ENCODE measurements at regions not wholly inside any gene's neighbourhood (a gene's known extent, or its start where the extent isn't known, plus 50 kb on each side); places are given as distances from the start of the nearest gene placed in this dataset.

DNA sequence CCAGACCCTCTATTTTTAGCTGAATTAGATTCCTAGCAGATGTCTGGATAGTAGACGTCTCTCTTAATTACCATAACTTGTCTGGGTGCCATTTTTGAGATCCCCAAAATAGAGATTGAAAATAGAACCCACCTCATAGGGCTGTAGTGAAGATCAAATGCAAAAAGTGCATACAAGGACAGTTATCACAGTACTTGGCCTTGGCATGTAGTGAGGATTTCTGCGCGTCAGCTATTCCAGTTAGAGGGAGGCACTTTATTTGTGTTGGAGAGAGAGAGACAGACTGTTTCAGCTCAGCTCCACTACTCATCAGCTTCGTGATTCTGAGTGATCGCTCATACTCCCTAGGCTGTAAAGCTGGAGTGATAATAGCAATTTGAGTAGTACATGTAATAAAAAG, 59.6 kb upstream of the CDH13 start:
- no peak for DNase-seq

DNA sequence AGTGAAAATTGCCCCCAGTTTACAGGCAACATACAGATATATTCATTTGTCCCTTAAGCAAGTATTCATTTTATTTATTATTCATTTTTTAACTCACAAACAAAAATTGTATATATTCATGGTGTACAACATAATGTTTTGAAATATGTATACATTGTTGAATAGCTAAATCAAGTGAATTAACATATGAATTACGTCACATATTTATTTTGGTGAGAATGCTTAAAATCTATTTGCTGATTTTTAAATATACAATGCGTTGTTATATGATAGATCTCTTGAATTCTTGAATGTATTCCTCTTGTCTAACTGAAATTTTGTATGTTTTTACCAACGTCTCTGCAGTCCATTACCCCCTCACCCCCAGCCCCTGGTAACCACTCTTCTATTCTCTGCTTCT, 63.4 kb upstream of the CDH13 start:
- DNase-seq, result no peak

DNA sequence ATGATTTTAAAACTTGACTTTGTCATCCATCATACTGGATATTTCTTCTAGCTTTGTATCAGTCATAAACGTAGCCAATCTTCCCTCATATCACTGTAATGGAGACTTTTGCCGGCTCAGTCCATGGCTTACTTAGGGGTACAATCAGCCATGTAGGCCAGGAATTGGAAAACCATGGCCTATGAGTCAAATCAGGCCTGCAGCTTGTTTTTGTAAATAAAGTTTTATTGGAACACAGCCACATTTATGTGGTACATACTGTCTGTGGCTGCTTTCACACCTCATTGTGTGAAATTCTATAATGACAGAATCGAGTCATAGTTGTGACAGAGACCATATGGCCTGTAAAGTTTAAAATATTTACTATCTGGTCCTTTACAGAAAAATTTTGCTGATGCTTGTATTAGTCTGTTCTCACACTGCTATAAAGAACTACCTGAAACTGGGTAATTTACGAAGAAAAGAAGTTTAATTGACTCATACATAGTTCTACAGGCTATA, 64.5 kb upstream of the CDH13 start:
- no peak for DNase-seq

DNA sequence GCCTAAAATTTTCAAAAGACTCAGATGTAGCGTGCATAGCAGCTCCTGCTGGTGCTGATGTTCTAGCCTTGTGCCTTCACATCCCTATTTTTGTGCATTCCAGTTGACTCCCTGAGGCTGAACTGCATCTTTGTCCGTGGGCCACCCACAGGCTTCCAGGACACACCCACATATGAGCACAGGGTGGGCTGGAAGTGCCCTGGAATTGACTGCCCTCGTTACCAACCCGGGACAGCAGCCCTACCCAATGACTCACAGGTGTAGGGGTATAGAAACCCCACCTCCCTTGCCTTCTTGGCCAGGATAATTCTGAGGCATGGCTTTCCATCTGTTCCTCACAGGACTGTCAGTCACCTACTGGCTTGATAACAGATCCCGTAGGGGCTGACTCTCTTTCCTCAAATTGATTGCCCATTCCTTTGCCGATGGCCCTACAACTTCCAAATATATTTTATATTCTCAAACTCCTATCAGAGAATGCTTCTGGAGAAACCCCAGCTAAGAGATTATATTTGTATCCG, 65.9 kb upstream of the CDH13 start:
- no peak for DNase-seq

DNA sequence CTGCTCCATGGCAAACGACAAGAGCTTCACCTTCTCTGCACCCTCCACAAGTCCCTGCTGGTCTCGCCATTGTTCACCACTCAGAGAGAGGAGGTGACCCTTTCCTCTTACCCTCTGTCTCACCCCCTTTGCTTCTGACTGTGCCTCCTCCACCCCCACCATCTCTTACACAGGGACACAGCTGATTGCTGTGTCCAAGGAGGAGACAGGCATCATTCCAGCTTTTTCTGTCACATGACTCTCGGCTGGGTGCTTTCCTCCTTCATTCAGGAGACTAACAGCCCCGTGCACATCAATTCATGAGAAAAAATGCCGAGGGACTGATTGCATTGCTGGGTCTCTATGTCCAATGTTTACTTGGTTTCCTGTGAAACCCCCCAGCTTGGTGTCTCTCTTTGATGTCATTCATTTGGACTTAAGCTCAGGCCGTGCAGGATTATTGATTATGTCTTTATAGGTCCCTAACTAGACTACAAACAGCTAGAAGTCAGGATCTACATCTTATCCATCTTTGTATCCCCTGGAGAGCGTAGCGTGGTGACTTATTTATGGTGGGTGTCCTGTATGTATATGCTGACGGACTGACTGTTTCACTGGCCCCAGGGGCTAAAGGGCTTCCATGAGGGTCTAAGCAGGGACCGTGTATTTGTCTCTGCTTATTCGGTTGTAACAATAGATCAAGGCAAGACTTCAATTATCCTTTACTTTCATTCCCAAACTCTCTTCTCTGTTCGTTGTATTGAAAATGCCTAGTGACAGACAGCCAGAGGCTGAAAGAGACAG, 82.2 kb upstream of the CDH13 start:
- DNase-seq, result no peak

DNA sequence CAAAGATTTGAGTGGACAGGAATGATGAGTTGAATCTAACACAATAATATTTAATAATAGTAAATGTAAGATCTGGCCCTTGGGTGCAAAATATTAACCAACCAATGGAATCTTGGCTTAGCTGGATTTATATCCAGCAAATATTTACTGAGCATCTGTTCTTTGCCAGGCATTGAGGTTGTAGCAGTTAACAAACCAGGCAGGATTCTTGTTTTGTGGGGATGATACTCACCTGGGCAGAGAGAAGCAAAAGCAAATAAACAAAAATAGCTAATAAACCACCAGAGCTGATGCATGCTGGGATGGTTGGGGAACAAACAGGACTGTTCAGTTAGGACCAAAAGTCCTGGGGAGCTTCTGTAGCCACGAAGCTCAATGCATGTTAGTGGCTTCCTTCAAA, 84.1 kb upstream of the CDH13 start:
- no peak for DNase-seq

DNA sequence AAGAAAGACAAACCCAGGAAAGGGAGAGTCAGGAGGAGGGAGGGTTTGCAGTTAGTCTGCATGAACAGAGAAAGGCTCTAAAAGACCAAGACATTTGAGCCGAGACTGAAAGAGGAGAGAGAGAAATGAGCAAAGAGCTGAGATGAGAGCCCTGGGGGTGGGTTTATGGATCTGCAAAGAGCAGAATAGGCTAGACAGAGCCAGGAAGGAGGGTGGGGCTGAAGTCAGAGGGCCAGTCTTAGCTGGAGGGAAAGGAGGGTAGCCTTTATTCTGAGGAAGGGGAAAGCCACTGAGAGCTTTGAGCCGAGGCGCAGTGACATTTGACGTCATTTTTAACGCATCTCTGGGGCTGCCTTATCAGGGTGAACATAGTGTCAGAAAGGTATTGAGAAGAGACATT, 85.7 kb upstream of the CDH13 start:
- no peak for DNase-seq

DNA sequence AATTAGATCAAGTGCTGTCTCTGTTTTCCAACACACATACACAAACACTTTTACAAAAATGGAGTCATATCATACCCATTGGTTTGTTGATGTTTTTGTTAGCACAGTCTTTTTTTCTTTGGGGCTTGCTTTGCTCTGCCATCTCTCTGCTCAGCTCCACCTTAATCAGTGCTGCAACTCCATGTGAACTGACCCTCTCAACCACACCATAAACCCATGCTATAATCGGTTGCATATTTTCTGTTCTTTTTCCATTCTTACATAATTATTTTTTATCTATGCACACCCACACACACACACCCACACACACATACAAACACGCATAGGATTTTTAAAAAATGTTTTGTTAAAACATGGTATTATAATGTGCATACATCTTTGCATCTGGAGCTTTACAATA, 91.0 kb upstream of the CDH13 start:
- no peak for DNase-seq

DNA sequence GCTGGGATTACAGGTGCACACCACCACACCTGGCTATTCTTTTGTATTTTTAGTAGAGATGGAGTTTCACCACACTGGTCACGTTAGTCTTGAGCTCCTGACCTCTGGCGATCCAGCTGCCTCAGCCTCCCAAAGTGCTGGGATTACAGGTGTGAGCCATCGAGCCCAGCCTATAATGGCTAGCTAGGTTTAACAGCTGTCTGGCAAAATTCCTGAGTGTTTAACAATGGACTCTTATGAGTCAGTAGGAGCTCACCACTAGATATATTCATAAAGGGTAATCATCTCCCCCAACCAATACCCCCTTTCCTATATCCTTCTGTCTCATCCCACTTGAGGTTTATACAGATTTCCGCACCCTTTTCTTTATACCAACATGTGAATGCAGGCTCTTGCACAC, 91.5 kb upstream of the CDH13 start:
- no peak for DNase-seq

DNA sequence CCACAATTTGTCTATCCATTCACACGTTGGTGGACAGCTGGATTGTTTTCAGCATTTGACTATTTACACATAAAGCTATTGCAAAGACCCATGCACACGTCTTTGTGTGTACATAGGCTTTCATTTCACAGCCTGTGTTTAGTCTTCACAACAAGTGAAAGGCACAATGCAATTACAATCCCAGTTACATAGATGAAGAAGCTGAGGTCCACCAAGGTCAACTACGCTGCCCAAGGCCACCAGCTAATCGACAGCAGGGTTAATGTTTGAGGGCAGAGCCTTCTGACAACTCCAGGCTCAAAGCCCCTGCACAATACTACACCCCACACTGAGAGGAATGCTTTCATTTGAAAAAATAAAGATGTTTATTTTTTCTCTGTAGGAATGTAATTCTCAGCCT, 93.6 kb upstream of the CDH13 start:
- DNase-seq, result no peak

DNA sequence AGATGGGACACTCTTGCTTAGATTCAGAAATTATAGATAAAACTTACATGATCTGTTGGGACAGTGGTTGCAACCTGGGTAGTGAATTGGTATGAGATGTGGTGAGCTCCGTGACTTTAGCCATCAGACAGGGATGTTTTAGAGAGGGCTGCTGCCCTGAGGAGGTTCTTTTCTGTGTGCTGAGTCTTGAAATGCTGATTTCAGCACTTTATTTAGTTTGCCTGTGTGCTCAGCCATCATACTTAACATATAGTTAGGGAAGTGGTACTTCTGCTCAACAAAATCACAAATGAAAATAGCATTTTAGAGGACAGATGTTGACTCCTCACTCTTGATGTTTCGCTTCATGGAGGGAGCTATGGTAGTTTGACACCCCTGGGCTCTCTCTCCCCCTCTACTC, 95.9 kb upstream of the CDH13 start:
- DNase-seq, result no peak

DNA sequence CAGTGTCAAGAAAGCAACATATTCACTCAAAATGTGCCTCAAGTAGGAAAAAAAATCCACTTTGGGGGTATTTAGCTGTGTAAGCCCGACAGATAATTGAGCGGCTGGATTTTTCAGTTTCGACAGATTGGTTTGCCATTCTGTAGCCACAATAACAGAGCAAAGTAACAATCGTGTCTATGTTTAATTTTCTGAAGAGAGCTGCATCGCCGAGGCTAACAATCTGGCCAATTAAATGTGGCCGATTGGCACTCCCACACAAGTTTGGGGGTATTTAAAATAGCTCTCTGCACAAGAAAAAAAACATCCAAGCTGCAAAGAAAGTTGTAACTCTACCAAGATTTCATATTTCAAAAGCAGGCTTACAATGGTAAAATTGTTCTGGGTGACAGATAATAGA, 99.7 kb upstream of the CDH13 start:
- no peak for DNase-seq

DNA sequence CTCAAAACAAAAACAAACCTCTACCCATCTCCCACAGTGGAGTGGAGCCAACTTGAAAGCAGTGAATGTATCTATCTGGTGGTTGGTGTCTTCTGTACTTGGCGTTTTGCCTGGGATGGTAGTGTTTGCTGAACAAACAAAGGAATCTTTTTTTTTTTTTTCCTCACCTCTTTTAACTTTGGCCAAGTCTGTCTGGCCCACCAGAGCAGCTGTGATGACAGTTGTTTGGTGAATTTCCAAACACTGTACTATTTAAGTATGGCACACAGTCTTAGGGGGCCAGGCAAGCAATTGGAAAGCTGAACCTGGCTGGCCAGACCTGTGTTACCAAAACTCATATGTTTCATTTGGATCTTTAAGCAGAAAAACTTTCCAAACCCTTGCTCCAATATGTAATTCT, 101.8 kb upstream of the CDH13 start:
- no peak for DNase-seq

DNA sequence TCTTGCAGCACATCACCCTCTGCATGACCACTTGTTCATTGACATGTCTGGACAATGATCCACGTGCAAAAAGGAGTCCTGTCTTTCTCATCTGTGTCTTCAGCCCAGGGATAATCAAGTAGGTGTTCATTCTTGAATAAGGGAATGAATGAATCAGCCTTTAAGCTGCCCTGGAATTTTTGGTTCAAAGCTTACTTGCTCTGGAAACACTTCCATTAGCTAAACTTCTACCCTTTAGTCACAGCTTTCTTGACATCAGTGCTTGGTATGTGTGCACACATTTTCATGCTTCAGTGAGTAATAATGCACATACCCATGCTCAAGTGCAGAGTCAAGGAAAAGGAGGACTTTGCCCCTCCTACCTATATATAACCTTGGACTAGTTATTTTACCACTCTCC, 103.0 kb upstream of the CDH13 start:
- no peak for DNase-seq

DNA sequence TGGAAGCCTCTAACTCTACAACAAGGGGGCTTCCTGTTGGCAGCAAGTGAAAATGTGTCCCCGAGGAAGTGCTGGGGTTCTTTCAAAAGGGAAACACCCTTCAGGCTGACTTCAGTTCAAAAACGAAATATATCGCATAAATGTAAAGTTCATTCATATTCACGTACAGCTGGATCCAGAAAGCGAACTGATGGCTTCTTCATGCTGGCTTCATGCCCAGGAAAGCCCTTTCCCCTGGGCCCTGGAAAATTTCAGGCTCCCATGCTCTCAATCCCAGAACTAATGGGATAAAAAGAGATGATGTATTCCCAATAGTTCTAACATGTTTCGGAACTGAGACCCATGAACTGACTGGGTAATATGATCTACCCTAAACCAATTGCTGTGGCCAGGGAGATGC, 104.7 kb upstream of the CDH13 start:
- no peak for DNase-seq

DNA sequence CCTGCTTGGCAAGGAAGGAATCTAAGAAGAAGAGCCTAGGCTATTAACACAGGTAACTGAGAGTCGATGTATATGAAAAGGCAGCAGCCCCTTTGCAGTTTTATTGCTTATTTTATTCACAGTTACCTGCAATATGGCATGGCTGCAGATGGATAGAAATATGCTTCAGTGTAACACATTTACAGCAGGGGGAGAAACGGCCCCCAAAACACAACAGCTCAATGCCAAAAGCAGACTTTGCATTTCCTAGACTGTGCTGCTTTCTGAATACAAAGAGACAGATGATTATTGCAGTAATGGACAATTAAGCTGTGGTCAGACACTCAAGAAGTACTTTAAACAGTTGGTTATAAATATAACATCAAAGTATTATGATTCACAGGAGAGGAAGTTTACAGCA, 108.0 kb upstream of the CDH13 start:
- DNase-seq, result no peak

DNA sequence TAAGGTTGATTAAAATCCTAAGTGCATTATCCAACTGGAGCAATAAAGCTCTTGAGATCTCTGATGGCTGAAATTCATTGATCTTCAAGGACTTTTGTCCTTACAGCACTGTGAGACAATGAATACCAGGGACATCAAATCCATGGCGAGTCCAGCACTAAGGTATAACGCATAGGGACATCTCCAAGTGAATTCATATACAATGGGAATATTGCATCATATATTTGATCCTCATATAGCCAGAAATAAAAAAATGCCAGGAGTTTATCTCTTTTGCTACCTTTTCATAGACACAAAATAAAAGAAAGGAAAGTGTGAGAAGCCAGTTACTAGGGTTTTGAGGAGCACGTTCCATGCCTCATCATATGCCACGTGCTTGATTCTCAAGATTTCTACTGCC, 112.5 kb upstream of the CDH13 start:
- no peak for DNase-seq

DNA sequence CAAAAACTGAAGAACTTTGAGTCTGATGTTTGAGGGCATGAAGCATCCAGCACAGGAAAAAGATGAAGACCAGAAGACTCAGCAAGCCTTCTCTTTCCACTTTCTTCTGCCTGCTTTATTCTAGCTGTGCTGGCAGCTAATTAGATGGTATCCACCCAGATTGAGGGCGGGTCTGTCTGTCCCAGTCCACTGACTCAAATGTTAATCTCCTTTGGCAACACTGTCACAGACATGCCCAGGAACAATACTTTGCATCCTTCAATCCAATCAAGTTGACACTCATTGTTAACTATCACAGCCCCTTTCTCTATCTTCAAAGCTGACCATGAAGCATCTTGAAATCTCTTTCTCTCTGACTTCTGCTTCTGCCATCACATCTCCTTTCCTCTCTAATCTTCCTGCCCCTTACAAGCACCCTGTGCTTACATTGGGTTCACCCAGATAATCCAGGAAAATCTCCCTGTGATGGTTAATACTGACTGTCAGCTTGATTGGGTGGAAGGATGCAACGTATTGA, 115.9 kb upstream of the CDH13 start:
- DNase-seq, result no peak

DNA sequence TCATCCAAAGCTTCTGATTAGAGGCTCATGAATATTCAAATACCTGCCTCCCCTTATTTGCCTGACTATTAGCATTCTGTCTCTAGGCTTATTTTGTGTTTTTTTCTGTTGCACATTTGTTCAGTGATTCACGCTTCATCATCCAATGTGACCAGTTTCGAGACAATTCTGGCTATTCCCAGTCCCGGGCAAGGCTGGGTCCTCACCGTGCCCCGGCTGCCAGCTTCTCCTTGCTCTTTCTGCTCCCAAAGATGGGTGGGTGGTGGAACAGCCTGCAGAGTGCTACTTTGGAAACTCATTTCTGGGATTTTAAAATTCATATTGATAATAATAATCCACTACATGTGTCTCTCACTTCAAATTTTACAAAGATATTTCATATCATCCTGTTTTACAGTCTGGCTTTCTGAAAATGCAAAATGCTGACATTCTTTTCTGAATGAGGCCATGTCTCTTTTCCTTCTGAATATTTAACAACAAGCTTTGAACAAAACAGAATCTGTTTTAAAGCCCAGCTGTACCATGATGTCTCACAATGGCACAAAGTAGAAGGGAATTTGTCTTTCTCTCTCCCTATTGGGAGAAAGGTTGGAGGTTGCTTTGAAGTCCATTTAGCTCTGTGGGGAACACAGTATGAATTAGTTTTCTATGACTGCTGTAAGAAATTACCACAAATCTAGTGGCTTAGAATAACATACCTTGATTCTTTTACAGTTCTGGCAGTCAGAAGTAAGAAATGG, 116.9 kb upstream of the CDH13 start:
- no peak for DNase-seq

DNA sequence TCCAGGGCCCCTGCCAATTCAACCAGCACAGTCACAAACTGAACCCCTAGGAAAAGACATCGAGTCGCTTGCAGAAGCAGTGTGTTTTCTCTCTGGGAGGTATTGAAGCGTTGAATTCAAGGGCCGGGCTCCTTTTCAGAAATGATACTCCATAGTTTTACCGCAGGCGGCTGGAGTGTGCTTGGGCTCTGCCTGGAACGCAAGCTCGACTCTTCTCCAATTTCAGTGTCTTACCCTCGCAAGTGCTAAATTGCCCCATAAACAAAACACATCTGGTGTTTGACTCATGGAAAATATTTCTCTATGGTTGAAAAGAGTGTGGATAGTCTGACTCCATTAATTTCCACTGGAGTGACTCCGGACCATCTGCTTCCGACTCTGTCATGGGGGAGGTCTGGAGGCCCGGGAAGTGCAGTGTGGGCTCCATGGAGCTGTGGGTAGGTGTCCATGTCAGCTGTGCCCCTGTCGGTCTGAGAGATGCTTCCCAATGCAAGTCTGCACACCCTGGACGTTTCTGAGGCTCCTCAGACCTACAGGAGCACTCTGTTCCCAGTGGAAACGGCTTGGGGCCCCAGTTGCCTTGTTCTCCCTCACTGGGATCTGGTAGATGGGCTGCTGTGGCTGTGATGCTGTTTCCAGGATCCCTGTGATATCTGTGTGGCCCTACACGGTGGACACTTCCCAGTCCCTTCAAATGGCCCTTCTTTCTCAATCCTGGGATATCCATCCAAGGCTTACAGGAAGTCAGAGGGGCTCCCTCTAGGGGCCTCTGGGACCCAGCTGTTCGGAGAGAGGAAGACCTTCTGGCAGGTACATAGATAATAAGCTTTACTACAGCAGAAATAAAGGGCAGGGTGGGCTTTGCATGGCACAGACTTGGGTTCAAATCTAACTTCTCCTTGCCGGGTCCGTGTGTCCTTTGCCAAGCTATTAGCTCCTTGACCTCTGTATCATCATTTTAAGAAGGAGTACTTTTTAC, 119.8 kb upstream of the CDH13 start:
- DNase-seq, result no peak

DNA sequence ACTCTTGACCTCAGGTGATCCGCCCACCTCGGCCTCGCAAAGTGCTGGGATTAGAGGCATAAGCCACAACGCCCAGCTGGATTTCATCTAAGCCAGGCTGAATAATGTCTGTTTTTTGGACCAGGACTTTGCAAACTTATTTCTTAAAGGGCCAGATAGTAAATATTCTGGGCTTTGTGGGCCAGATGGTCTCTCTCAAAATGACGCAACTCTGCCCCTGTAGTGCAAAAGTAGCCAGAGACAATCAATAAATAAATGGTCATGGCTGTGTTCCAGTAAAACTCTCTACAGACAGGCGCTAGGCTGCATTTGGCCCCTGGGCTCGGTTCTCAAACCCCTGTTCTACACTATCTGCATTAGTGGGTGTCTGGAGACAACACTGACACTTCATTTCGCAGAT, 121.9 kb upstream of the CDH13 start:
- no peak for DNase-seq

DNA sequence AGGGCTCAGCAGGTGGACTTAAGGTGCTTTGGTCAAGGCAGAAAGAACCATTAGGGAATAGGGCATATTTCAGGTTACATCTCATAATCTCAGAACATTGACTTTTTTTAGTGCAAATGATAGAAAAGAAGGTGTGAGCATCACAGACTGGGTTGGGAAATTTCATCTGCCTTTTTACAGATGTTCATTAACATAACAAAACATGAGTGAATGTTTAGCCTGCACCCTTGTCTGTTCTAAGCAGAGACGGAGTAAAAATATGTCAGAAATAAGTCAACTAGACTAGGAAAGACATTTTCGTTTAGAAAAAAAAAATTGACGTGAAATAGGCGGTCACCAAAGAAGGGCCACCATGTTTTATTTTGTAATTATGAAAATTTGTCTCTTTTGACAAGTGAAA, 127.5 kb upstream of the CDH13 start:
- DNase-seq, result no peak

DNA sequence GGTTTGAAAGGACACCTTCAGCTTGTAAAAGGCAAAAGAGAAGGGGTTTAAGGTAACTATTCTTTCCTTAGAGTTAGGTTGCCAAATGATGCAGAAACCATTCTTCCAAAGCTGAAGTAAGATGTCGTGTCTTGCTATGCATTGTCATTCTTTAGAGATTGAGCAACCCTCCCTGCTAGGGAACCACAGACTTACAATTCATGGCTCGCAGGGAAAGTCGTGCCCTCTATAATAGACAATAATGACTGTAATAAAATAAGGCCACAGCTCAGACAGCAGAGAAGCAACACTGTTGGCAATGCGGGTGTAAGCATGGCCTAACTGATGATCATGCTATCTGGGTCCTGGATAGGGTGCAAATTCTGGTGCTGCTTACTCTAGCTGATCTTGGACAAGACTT, 129.6 kb upstream of the CDH13 start:
- no peak for DNase-seq
